MCF 10A (cell line): ENCODE measurements at regions not wholly inside any gene's neighbourhood (a gene's known extent, or its start where the extent isn't known, plus 50 kb on each side); places are given as distances from the start of the nearest gene placed in this dataset.

Experiments used
- BruUV-seq: library from RNA; stranded (reverse); fragments of 400-500 nt; replicated peaks from 2 replicates; lab custom pipeline; 2021; lab: Mats Ljungman, UMichigan
- CTCF ChIA-PET: fragments of 300-600 bp; sonication (Branson Sonifier 250); formaldehyde crosslinking; extraction: SDS; loops from one replicate; lab custom pipeline; 2021; ENCODE audit warnings: antibody characterized with exemption, inconsistent platforms; lab: Yijun Ruan, JAX
- POLR2A ChIA-PET: fragments of 300-600, 350-650 bp; sonication (Branson Sonifier 250); formaldehyde crosslinking; extraction: SDS; loops from one replicate; lab custom pipeline; 2020; ENCODE audit warnings: antibody characterized with exemption, inconsistent platforms; lab: Yijun Ruan, JAX
- DNase-seq: peaks from one replicate; pipeline ENCODE4 v3.0.0-alpha.2; 2018; ENCODE audit not compliant: unreplicated experiment
- H3K27ac Mint-ChIP-seq: one replicate; pipeline ENCODE4 v1.8.0; 2022; ENCODE audit warnings: mild to moderate bottlenecking, low read depth, mixed read lengths; ENCODE audit not compliant: unreplicated experiment
- H3K27me3 Mint-ChIP-seq: one replicate; pipeline ENCODE4 v1.8.0; 2022; ENCODE audit warnings: mixed read lengths; ENCODE audit not compliant: insufficient read depth, unreplicated experiment
- H3K36me3 Mint-ChIP-seq: one replicate; pipeline ENCODE4 v1.8.0; 2022; ENCODE audit warnings: mild to moderate bottlenecking, moderate library complexity, mixed read lengths; ENCODE audit not compliant: insufficient read depth, unreplicated experiment
- H3K4me1 Mint-ChIP-seq: one replicate; pipeline ENCODE4 v1.8.0; 2022; ENCODE audit warnings: mixed read lengths; ENCODE audit not compliant: insufficient read depth, unreplicated experiment
- H3K4me3 Mint-ChIP-seq: one replicate; pipeline ENCODE4 v1.8.0; 2022; ENCODE audit warnings: mild to moderate bottlenecking, moderate library complexity, mixed read lengths; ENCODE audit not compliant: unreplicated experiment
- H3K9me3 Mint-ChIP-seq: one replicate; pipeline ENCODE4 v1.8.0; 2022; ENCODE audit warnings: mixed read lengths; ENCODE audit not compliant: unreplicated experiment
- intact Hi-C: fragments of 100-400 bp; cut with micrococcal nuclease; formaldehyde crosslinking; loops from 2 replicates; pipeline ENCODE4 v1.14.1; 2022
- TF ChIP-seq, protein P1 (sequence below): fragments of 200-600 bp; IDR thresholded peaks from one replicate; pipeline ENCODE4 v1.8.0; 2022; ENCODE audit warnings: antibody characterized with exemption, mild to moderate bottlenecking; ENCODE audit not compliant: unreplicated experiment

DNA sequence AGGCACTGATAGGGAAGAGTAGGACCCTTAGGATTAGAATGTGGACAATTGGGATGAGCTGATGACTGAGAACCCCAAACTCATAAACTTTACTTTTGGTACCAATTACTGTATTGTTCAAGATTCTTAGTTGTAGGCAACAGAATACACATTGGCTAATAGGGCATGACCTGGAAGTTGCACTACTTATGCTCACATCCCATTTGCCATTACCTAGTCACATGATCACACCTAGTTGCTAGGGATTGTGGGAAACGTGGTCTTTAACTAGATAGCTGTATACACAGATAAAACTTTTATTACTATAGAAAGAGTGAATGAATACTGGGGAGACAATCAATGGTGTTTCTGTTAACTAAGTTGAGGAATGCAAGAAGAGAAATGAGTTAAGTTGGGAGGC is 113.4 kb upstream of the AKIRIN2 start:
- ChIA-PET POLR2A (no interaction called here), CTCF (interaction anchor here (0.5 to 1.2 kb wide), 3 partner anchors 12 to 425 kb away, joined by 3 to 7 read pairs (median 4); no protein-coding TSS in a partner anchor)
- H3K4me1 Mint-ChIP-seq: peaks cover 6% of the 10 kb centered on the region
- TF ChIP-seq, protein P1, sequence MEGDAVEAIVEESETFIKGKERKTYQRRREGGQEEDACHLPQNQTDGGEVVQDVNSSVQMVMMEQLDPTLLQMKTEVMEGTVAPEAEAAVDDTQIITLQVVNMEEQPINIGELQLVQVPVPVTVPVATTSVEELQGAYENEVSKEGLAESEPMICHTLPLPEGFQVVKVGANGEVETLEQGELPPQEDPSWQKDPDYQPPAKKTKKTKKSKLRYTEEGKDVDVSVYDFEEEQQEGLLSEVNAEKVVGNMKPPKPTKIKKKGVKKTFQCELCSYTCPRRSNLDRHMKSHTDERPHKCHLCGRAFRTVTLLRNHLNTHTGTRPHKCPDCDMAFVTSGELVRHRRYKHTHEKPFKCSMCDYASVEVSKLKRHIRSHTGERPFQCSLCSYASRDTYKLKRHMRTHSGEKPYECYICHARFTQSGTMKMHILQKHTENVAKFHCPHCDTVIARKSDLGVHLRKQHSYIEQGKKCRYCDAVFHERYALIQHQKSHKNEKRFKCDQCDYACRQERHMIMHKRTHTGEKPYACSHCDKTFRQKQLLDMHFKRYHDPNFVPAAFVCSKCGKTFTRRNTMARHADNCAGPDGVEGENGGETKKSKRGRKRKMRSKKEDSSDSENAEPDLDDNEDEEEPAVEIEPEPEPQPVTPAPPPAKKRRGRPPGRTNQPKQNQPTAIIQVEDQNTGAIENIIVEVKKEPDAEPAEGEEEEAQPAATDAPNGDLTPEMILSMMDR: no peak
- DNase-seq: no peak
- H3K27me3 Mint-ChIP-seq: no peaks in the 10 kb centered on the region
- no peaks in the 10 kb centered on the region for H3K9me3 Mint-ChIP-seq
- H3K36me3 Mint-ChIP-seq: peaks cover 5% of the 10 kb centered on the region
- no TSS peak for BruUV-seq
- no peak overlapping the region for H3K4me3 Mint-ChIP-seq
- no peak overlapping the region for H3K27ac Mint-ChIP-seq
- intact Hi-C loops: no loop called here

DNA sequence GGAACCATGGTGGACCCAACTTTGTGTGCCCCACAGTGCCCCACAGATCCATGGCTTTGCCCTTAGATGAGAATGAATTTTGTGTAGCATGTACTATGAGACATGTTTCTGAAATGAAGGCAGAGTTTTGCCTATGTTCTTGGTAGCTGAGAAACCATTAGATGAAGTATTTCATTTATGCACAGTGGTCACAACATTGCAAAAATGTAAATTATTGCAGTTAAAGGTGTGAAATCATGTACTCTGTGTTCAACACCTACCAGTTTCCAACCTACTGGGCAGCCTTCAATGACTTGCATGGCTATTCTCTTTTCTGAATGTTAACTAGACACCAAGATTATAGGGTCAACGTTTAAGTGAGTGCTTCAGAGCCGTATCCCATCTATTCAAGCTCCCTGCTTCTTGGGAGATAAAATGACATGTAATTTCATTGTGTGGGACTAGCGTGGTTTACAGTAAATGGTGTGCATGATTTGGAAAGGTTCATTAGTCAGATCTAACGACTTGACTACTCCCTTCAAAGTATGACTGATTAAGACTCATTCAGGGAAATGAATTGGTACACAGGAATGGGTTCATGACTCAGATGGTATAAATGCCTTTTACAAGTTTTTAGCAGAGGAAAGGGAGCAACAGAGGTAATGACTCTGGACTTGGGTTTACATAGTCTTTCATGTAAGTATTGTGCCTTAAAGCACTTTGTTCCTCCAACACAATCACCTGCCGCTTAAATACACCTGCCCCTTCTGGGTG is 106.1 kb upstream of the AKIRIN2 start:
- intact Hi-C loops: no loop called here
- TF ChIP-seq, protein P1: no peak
- POLR2A ChIA-PET: interaction anchor here (1.3 kb wide), 1 partner anchor 137 kb away, joined by 3 read pairs; no protein-coding TSS in a partner anchor
- CTCF ChIA-PET: interaction anchor here (0.6 kb wide), 2 partner anchors 23 to 1933 kb away, joined by 3 to 6 read pairs; no protein-coding TSS in a partner anchor
- no peak overlapping the region for H3K27ac Mint-ChIP-seq
- no peak overlapping the region for H3K4me3 Mint-ChIP-seq
- H3K36me3 Mint-ChIP-seq: no peaks in the 10 kb centered on the region
- H3K27me3 Mint-ChIP-seq: no peaks in the 10 kb centered on the region
- peak; percentile 77 for DNase-seq
- peaks cover 6% of the 10 kb centered on the region for H3K4me1 Mint-ChIP-seq
- BruUV-seq: no TSS peak
- no peaks in the 10 kb centered on the region for H3K9me3 Mint-ChIP-seq

DNA sequence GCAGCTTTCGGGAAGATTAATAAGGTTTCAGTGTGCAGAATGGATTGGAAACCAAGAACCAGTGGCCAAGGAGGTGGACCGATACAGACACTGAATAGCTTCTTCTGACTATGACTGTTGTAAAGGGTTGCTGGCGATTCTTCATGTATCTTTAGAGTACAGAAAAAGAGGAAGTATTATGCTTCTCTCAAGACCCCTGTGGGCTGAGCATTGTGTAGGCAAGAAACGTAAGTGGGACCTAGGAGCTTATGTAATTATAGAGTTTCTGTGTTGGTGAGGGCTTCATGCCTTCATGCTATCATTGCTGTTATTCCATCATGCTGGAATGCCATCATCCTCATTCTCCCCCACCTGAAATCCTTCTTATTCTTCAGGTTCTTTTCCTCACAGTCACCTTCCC is 105.4 kb upstream of the AKIRIN2 start:
- no peak overlapping the region for H3K27ac Mint-ChIP-seq
- no peaks in the 10 kb centered on the region for H3K27me3 Mint-ChIP-seq
- intact Hi-C loops: no loop called here
- H3K4me1 Mint-ChIP-seq: peaks cover 6% of the 10 kb centered on the region
- TF ChIP-seq, protein P1: no peak
- ChIA-PET CTCF (interaction anchor here (0.6 to 1.1 kb wide), 2 partner anchors 18 to 1934 kb away, joined by 3 to 6 read pairs; no protein-coding TSS in a partner anchor), POLR2A (no interaction called here)
- H3K9me3 Mint-ChIP-seq: no peaks in the 10 kb centered on the region
- no peaks in the 10 kb centered on the region for H3K36me3 Mint-ChIP-seq
- no peak overlapping the region for H3K4me3 Mint-ChIP-seq
- DNase-seq: no peak
- no TSS peak for BruUV-seq

DNA sequence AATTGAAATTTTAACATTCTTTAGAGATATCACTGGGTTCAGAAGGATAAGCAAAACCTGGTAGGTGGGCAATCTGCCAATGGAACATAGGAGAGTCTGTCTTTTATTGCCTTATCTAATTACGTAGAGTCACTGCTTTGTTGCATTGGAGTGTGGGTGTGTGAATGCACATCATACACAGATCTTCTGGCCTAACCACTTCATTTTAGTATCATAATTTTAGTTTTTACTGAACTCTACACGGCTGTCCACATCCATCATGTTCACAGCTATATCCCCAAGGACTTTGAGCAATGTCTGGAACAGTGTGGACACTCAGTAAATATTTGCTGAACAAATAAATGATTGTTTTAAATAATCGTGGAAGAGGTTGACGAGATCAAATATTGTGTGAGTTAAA is 104.6 kb upstream of the AKIRIN2 start:
- Mint-ChIP-seq H3K27me3 (no peaks in the 10 kb centered on the region), H3K9me3 (no peaks in the 10 kb centered on the region), H3K36me3 (no peaks in the 10 kb centered on the region), H3K4me3 (no peak overlapping the region), H3K27ac (no peak overlapping the region), H3K4me1 (peaks cover 6% of the 10 kb centered on the region)
- intact Hi-C loops: no loop called here
- ChIA-PET POLR2A (no interaction called here), CTCF (interaction anchor here (0.6 to 1.1 kb wide), 2 partner anchors 19 to 110 kb away, joined by 3 to 4 read pairs; no protein-coding TSS in a partner anchor)
- BruUV-seq: no TSS peak
- DNase-seq: no peak
- TF ChIP-seq, protein P1: no peak
